Vagina (tissue), 2 donors: ENCODE measurements at regions not wholly inside any gene's neighbourhood (a gene's known extent, or its start where the extent isn't known, plus 50 kb on each side); places are given as distances from the start of the nearest gene placed in this dataset.

ENCODE experiments used
- CTCF ChIP-seq, 3 experiments: fragments of 450-650 bp in 2 of 3; fragments of 200-600 bp in 1 of 3; sonication (generic) in 1 of 3; IDR thresholded peaks; one replicate each; pipeline ENCODE4 v1.5.1; 2017 to 2019; ENCODE audit warnings: antibody characterized with exemption in 3 of 3, mild to moderate bottlenecking in 2 of 3, moderate library complexity in 2 of 3
- POLR2AphosphoS5 ChIP-seq, 2 donors: sonication (generic); formaldehyde crosslinking; IDR thresholded peaks; one replicate each; pipeline ENCODE4 v1.9.0; 2017; ENCODE audit warnings: antibody characterized with exemption in 2 of 2, mild to moderate bottlenecking in 2 of 2, low read depth in 1 of 2; ENCODE audit not compliant: insufficient read depth in 1 of 2

- TF ChIP-seq POLR2AphosphoS5 (IDR thresholded peaks at IDR 0.05; ENCODE audit: insufficient read depth in 1 of 2, low read depth in 1 of 2) = no peak
- no peak for TF ChIP-seq CTCF (IDR thresholded peaks at IDR 0.05)
These were observed 1371.4 kb downstream of the MAT2B start for GRCh38 chr5:164876793-164877192.
